Stimulated activated naive B cell treated with anti-CD40 and anti-IgM and Interleukin-4, amounts not matched to agents 10 μg/mL and 1 μg/mL and 100 μg/mL, for 72 hours (primary cell): ENCODE measurements at regions not wholly inside any gene's neighbourhood (a gene's known extent, or its start where the extent isn't known, plus 50 kb on each side); places are given as distances from the start of the nearest gene placed in this dataset.
A peak's percentile ranks its signal among the peaks of the same experiment; 100 is the strongest.
"Not testable (repeated sequence)": the region's sequence is repeated elsewhere in the genome, so short reads cannot be mapped to it uniquely, and the experiment has no call there.

Experiments
- ATAC-seq, 2 donors: fragments of 150-1000 bp; cut with Tn5 transposase; replicated peaks; 2 replicates each; pipeline ENCODE4 v1.10.0; 2021; ENCODE audit warnings: moderate library complexity in 1 of 2
- DNase-seq: peaks from one replicate; pipeline ENCODE4 v3.0.0; 2021
- H3K27ac Mint-ChIP-seq: one replicate; pipeline ENCODE4 v1.8.0; 2022; ENCODE audit warnings: mild to moderate bottlenecking, mixed read lengths
- H3K27me3 Mint-ChIP-seq, 2 donors: one replicate each; pipeline ENCODE4 v1.8.0; 2022; ENCODE audit warnings: mixed read lengths in 2 of 2
- H3K36me3 Mint-ChIP-seq, 2 donors: one replicate each; pipeline ENCODE4 v1.8.0; 2022; ENCODE audit warnings: mixed read lengths in 2 of 2, mild to moderate bottlenecking in 1 of 2
- H3K4me1 Mint-ChIP-seq, 2 donors: one replicate each; pipeline ENCODE4 v1.8.0; 2022; ENCODE audit warnings: mixed read lengths in 2 of 2, mild to moderate bottlenecking in 1 of 2
- H3K4me3 Mint-ChIP-seq, 2 donors: one replicate each; pipeline ENCODE4 v1.8.0; 2022; ENCODE audit warnings: mild to moderate bottlenecking in 2 of 2, mixed read lengths in 2 of 2, moderate library complexity in 1 of 2
- H3K9me3 Mint-ChIP-seq, 2 donors: one replicate each; pipeline ENCODE4 v1.8.0; 2022; ENCODE audit warnings: mixed read lengths in 2 of 2, mild to moderate bottlenecking in 1 of 2

- DNase-seq (no peak), ATAC-seq (no peak)
- Mint-ChIP-seq H3K27me3 (no peaks in the 10 kb centered on the region), H3K27ac (no peak overlapping the region), H3K36me3 (no peaks in the 10 kb centered on the region), H3K9me3 (no peaks in the 10 kb centered on the region), H3K4me1 (no peaks in the 10 kb centered on the region), H3K4me3 (no peak overlapping the region)
Observed at GRCh38 chr9:106075236-106075959, 381.1 kb downstream of the TMEM38B start.

- H3K27ac Mint-ChIP-seq = no peak overlapping the region
- H3K4me1 Mint-ChIP-seq = peaks cover 0 to under 1% of the 10 kb centered on the region in 2 donors
- ATAC-seq (no peak), DNase-seq (no peak)
- H3K9me3 Mint-ChIP-seq = no peaks in the 10 kb centered on the region
- no peaks in the 10 kb centered on the region for H3K36me3 Mint-ChIP-seq
- no peaks in the 10 kb centered on the region for H3K27me3 Mint-ChIP-seq
- H3K4me3 Mint-ChIP-seq = no peak overlapping the region
Observed at GRCh38 chr9:106075960-106076327, 381.6 kb downstream of the TMEM38B start.

- ATAC-seq = no peak
- Mint-ChIP-seq H3K36me3 (no peaks in the 10 kb centered on the region), H3K27me3 (no peaks in the 10 kb centered on the region), H3K27ac (no peak overlapping the region), H3K4me1 (peaks cover 3 to 6% of the 10 kb centered on the region in 2 donors), H3K9me3 (no peaks in the 10 kb centered on the region), H3K4me3 (no peak overlapping the region)
- DNase-seq = no peak
Observed at GRCh38 chr9:106076711-106077110, 382.4 kb downstream of the TMEM38B start.

GRCh38 chr9:106077731-106078130, 383.4 kb downstream of the TMEM38B start:
- Mint-ChIP-seq H3K36me3 (no peaks in the 10 kb centered on the region), H3K4me1 (peaks cover 3 to 6% of the 10 kb centered on the region in 2 donors), H3K9me3 (no peaks in the 10 kb centered on the region), H3K27ac (no peak overlapping the region), H3K4me3 (no peak overlapping the region), H3K27me3 (no peaks in the 10 kb centered on the region)
- DNase-seq (no peak), ATAC-seq (no peak)

- H3K9me3 Mint-ChIP-seq = peaks cover 3 to 5% of the 10 kb centered on the region in 2 donors
- no peak for ATAC-seq
- no peak for DNase-seq
Observed at GRCh38 chr9:106082621-106083020, 388.3 kb downstream of the TMEM38B start.

GRCh38 chr9:106084702-106085101, 390.4 kb downstream of the TMEM38B start:
- H3K36me3 Mint-ChIP-seq = no peaks in the 10 kb centered on the region
- no peaks in the 10 kb centered on the region for H3K27me3 Mint-ChIP-seq
- H3K4me1 Mint-ChIP-seq = peaks cover 3 to 11% of the 10 kb centered on the region in 2 donors
- H3K27ac Mint-ChIP-seq = no peak overlapping the region
- H3K9me3 Mint-ChIP-seq = peaks cover 3 to 11% of the 10 kb centered on the region in 2 donors
- no peak for ATAC-seq
- no peak for DNase-seq
- H3K4me3 Mint-ChIP-seq = no peak overlapping the region

More at GRCh38 chr9:106082621-106083020, 388.3 kb downstream of the TMEM38B start:
- H3K27me3 Mint-ChIP-seq = no peaks in the 10 kb centered on the region
- H3K4me3 Mint-ChIP-seq = no peak overlapping the region
- H3K4me1 Mint-ChIP-seq = peaks cover 3 to 11% of the 10 kb centered on the region in 2 donors
- H3K36me3 Mint-ChIP-seq = no peaks in the 10 kb centered on the region
- H3K27ac Mint-ChIP-seq = no peak overlapping the region

GRCh38 chr9:106085479-106085878, 391.1 kb downstream of the TMEM38B start:
- H3K9me3 Mint-ChIP-seq = peaks cover 3 to 11% of the 10 kb centered on the region in 2 donors
- no peaks in the 10 kb centered on the region for H3K27me3 Mint-ChIP-seq
- DNase-seq (no peak), ATAC-seq (no peak)
- no peak overlapping the region for H3K4me3 Mint-ChIP-seq
- peaks cover 3 to 11% of the 10 kb centered on the region in 2 donors for H3K4me1 Mint-ChIP-seq
- no peak overlapping the region for H3K27ac Mint-ChIP-seq
- no peaks in the 10 kb centered on the region for H3K36me3 Mint-ChIP-seq

- Mint-ChIP-seq H3K9me3 (peaks cover 4 to 10% of the 10 kb centered on the region in 2 donors), H3K4me3 (no peak overlapping the region), H3K4me1 (no peaks in the 10 kb centered on the region), H3K27ac (no peak overlapping the region), H3K27me3 (no peaks in the 10 kb centered on the region), H3K36me3 (peaks cover 0 to 4% of the 10 kb centered on the region in 2 donors)
- DNase-seq = no peak
- ATAC-seq = no peak
Observed at GRCh38 chr9:106092083-106092482, 397.7 kb downstream of the TMEM38B start.

GRCh38 chr9:106102821-106103220, 408.5 kb downstream of the TMEM38B start:
- H3K4me1 Mint-ChIP-seq = peaks cover 22 to 36% of the 10 kb centered on the region in 2 donors
- H3K27ac Mint-ChIP-seq = peak overlapping the region; percentile 11
- ATAC-seq (no peak), DNase-seq (no peak)
- peaks cover 0 to 4% of the 10 kb centered on the region in 2 donors for H3K36me3 Mint-ChIP-seq
- H3K4me3 Mint-ChIP-seq = no peak overlapping the region
- no peaks in the 10 kb centered on the region for H3K27me3 Mint-ChIP-seq
- peaks cover 0 to 1% of the 10 kb centered on the region in 2 donors for H3K9me3 Mint-ChIP-seq

GRCh38 chr9:106104887-106105286, 410.5 kb downstream of the TMEM38B start:
- Mint-ChIP-seq H3K4me3 (peak overlapping the region; percentile 57 to 69), H3K27me3 (no peaks in the 10 kb centered on the region), H3K4me1 (peaks cover 23 to 36% of the 10 kb centered on the region in 2 donors), H3K27ac (peak overlapping the region; percentile 88), H3K36me3 (peaks cover 0 to 4% of the 10 kb centered on the region in 2 donors), H3K9me3 (peaks cover 0 to 2% of the 10 kb centered on the region in 2 donors)
- ATAC-seq = peak; percentile 68 to 76
- DNase-seq = no peak

- H3K36me3 Mint-ChIP-seq = peaks cover 0 to 4% of the 10 kb centered on the region in 2 donors
- H3K27me3 Mint-ChIP-seq = no peaks in the 10 kb centered on the region
Observed at GRCh38 chr9:106106396-106106795, 412.1 kb downstream of the TMEM38B start.

GRCh38 chr9:106107716-106108115, 413.4 kb downstream of the TMEM38B start:
- peak; percentile 77 to 89 for ATAC-seq
- peaks cover 0 to 4% of the 10 kb centered on the region in 2 donors for H3K36me3 Mint-ChIP-seq
- peaks cover 25 to 49% of the 10 kb centered on the region in 2 donors for H3K4me1 Mint-ChIP-seq
- peak; percentile 30 for DNase-seq
- no peak overlapping the region for H3K4me3 Mint-ChIP-seq
- peaks cover 0 to 2% of the 10 kb centered on the region in 2 donors for H3K9me3 Mint-ChIP-seq
- no peaks in the 10 kb centered on the region for H3K27me3 Mint-ChIP-seq
- peak overlapping the region; percentile 72 for H3K27ac Mint-ChIP-seq

More at GRCh38 chr9:106106396-106106795, 412.1 kb downstream of the TMEM38B start:
- Mint-ChIP-seq H3K4me1 (peaks cover 25 to 44% of the 10 kb centered on the region in 2 donors), H3K9me3 (peaks cover 0 to 2% of the 10 kb centered on the region in 2 donors), H3K27ac (no peak overlapping the region), H3K4me3 (no peak overlapping the region)
- no peak for DNase-seq
- ATAC-seq = no peak

GRCh38 chr9:106109706-106110105, 415.4 kb downstream of the TMEM38B start:
- not testable (repeated sequence) for H3K9me3 Mint-ChIP-seq, H3K4me3 Mint-ChIP-seq, ATAC-seq, H3K27me3 Mint-ChIP-seq, H3K36me3 Mint-ChIP-seq, DNase-seq
- Mint-ChIP-seq H3K27ac (peak overlapping the region; percentile 25), H3K4me1 (peaks cover 14 to 40% of the 10 kb centered on the region in 2 donors)

- no peak for DNase-seq
- Mint-ChIP-seq H3K4me1 (peaks cover 11 to 32% of the 10 kb centered on the region in 2 donors), H3K36me3 (peaks cover 0 to 4% of the 10 kb centered on the region in 2 donors), H3K27ac (no peak overlapping the region), H3K27me3 (no peaks in the 10 kb centered on the region), H3K4me3 (no peak overlapping the region), H3K9me3 (peaks cover 0 to 2% of the 10 kb centered on the region in 2 donors)
- no peak for ATAC-seq
Observed at GRCh38 chr9:106110483-106110882, 416.1 kb downstream of the TMEM38B start.
